Breast epithelium (tissue), 3 donors: ENCODE measurements at regions not wholly inside any gene's neighbourhood (a gene's known extent, or its start where the extent isn't known, plus 50 kb on each side); places are given as distances from the start of the nearest gene placed in this dataset.

ENCODE experiments used
- POLR2A ChIP-seq: fragments of 450-650 bp; IDR thresholded peaks from one replicate; pipeline ENCODE4 v1.6.1; 2016; ENCODE audit warnings: antibody characterized with exemption, mild to moderate bottlenecking, moderate library complexity
- POLR2AphosphoS5 ChIP-seq, 3 donors: sonication (generic); formaldehyde crosslinking; IDR thresholded peaks; one replicate each; pipeline ENCODE4 v1.6.1; 2017; ENCODE audit warnings: antibody characterized with exemption in 3 of 3
- TF ChIP-seq, protein P1 (sequence below), 3 donors: fragments of 450-650 bp; IDR thresholded peaks; one replicate each; pipeline ENCODE4 v1.5.1; 2016 to 2017; ENCODE audit warnings: antibody characterized with exemption in 3 of 3, mild to moderate bottlenecking in 3 of 3, moderate library complexity in 3 of 3

GRCh38 chr10:6999232-6999925 lies 411.5 kb downstream of the SFMBT2 start:
- TF ChIP-seq, protein P1, sequence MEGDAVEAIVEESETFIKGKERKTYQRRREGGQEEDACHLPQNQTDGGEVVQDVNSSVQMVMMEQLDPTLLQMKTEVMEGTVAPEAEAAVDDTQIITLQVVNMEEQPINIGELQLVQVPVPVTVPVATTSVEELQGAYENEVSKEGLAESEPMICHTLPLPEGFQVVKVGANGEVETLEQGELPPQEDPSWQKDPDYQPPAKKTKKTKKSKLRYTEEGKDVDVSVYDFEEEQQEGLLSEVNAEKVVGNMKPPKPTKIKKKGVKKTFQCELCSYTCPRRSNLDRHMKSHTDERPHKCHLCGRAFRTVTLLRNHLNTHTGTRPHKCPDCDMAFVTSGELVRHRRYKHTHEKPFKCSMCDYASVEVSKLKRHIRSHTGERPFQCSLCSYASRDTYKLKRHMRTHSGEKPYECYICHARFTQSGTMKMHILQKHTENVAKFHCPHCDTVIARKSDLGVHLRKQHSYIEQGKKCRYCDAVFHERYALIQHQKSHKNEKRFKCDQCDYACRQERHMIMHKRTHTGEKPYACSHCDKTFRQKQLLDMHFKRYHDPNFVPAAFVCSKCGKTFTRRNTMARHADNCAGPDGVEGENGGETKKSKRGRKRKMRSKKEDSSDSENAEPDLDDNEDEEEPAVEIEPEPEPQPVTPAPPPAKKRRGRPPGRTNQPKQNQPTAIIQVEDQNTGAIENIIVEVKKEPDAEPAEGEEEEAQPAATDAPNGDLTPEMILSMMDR (IDR thresholded peaks at IDR 0.05) = no peak
- no peak for TF ChIP-seq POLR2AphosphoS5 (IDR thresholded peaks at IDR 0.05)
- TF ChIP-seq POLR2A = no peak
